A673 (cell line): ENCODE measurements at regions not wholly inside any gene's neighbourhood (a gene's known extent, or its start where the extent isn't known, plus 50 kb on each side); places are given as distances from the start of the nearest gene placed in this dataset.

Experiments used
- CTCF ChIP-seq: fragments of 300-800, 200-600 bp; sonication (generic); conservative IDR thresholded peaks from 2 replicates; pipeline ENCODE4 v1.5.1; 2017; ENCODE audit warnings: low read depth, mild to moderate bottlenecking, antibody characterized with exemption, low read length, moderate library complexity, mixed read lengths
- EZH2 ChIP-seq: fragments of 200-600 bp; sonication (generic); IDR thresholded peaks from 2 replicates; pipeline ENCODE4 v1.6.1; 2017; ENCODE audit warnings: borderline replicate concordance, low read depth, mild to moderate bottlenecking, mixed read lengths, antibody characterized with exemption, low read length; ENCODE audit not compliant: poor library complexity, severe bottlenecking

DNA sequence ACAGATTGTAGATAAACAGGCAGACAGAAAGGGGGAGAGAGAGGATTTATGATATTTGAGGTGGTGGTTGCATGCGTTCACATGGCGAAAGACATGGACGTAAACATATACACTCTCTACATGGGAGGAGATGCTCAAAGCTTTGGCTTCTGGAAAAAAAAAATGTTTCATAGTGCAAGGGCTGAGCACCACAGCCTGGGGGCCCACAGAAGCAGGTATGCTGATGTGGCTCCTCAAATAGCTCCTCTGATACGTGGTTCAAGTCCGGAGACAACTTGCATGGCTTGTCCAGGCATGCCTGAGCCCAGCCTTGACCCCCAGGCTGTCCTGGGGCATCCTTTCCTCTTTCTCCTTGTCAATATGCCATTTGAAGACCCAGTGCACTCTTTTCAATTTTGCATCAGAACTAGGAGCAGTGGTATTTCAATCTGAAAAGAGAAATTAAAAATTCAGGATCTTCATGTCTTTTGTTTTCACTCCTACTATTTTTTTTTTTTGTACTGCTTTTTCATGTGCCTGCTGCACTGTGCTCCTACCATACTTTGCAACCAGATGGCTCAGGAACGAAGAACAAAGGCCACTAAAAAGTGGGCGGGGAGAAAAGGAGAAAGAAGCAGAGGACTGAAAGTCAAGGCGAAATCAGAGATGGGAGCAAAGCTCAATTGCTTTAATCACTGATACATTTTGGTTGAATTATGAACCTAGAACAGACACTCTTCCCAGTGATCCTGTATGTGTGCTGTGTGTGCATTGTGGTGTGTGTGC, 495.7 kb upstream of the TCF4 start:
- TF ChIP-seq CTCF, result no peak
- TF ChIP-seq EZH2, result no peak
